KMS-11 (cell line): ENCODE measurements at regions not wholly inside any gene's neighbourhood (a gene's known extent, or its start where the extent isn't known, plus 50 kb on each side); places are given as distances from the start of the nearest gene placed in this dataset.
"Not testable (repeated sequence)": the region's sequence is repeated elsewhere in the genome, so short reads cannot be mapped to it uniquely, and the experiment has no call there.

Experiments
- H2AFZ ChIP-seq: fragments of 200-600 bp; sonication (generic); 2 replicates; pipeline ENCODE4 v1.6.1; 2016; ENCODE audit warnings: antibody characterized with exemption, mixed run types, low read depth
- H3K27ac ChIP-seq: fragments of 200-600 bp; sonication (generic); 2 replicates; pipeline ENCODE4 v1.6.1; 2016; ENCODE audit warnings: mild to moderate bottlenecking, mixed run types
- H3K27me3 ChIP-seq: fragments of 200-600 bp; sonication (generic); 2 replicates; pipeline ENCODE4 v1.6.1; 2017; ENCODE audit warnings: mild to moderate bottlenecking, low read depth, mixed run types, moderate library complexity; ENCODE audit not compliant: insufficient read depth
- H3K36me3 ChIP-seq: fragments of 200-600 bp; sonication (generic); 2 replicates; pipeline ENCODE4 v1.6.1; 2017; ENCODE audit warnings: mild to moderate bottlenecking, mixed run types; ENCODE audit not compliant: insufficient read depth
- H3K4me1 ChIP-seq: fragments of 200-600 bp; sonication (generic); 2 replicates; pipeline ENCODE4 v1.6.1; 2016; ENCODE audit warnings: mild to moderate bottlenecking, low read depth, mixed run types; ENCODE audit not compliant: poor library complexity, severe bottlenecking
- H3K4me2 ChIP-seq: fragments of 200-600 bp; sonication (generic); 2 replicates; pipeline ENCODE4 v1.7.0; 2016; ENCODE audit warnings: mild to moderate bottlenecking, mixed run types
- H3K4me3 ChIP-seq: fragments of 200-600 bp; sonication (generic); IDR thresholded peaks from 2 replicates; pipeline ENCODE4 v1.6.1; 2017; ENCODE audit warnings: low read depth, low read length, mixed read lengths; ENCODE audit not compliant: insufficient read depth
- H3K79me2 ChIP-seq: fragments of 200-600 bp; sonication (generic); 2 replicates; pipeline ENCODE4 v1.6.1; 2016; ENCODE audit warnings: low read depth, mixed run types; ENCODE audit not compliant: insufficient read depth
- H3K9ac ChIP-seq: fragments of 200-600 bp; sonication (generic); 2 replicates; pipeline ENCODE4 v1.6.1; 2016; ENCODE audit warnings: mild to moderate bottlenecking, mixed run types
- H4K20me1 ChIP-seq: fragments of 200-600 bp; sonication (generic); 2 replicates; pipeline ENCODE4 v1.6.1; 2016; ENCODE audit warnings: mild to moderate bottlenecking, mixed run types; ENCODE audit not compliant: insufficient read depth
- TF ChIP-seq, protein P1 (sequence below): fragments of 200-600 bp; sonication (generic); conservative IDR thresholded peaks from 2 replicates; pipeline ENCODE4 v1.6.1; 2017; ENCODE audit warnings: low read depth, mild to moderate bottlenecking, antibody characterized with exemption, low read length, moderate library complexity, mixed read lengths

DNA sequence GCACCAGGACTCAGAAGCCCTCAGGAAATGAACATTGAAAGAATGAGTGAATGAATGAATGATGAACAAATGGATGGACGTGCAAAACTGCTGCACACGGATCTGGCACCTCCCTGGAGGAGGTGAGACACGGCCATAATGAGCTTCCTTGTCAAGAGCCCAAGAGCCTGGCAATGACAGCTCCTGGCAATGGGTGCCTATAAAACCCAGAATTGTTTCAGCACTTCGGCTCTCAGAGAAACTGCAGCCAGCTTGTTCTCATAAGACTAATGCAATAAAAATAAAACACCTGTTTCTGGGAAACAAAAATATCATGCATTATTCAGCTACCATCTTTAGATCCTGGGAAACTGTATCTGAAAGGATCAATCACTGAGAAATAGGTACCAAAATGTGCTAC, 200.5 kb upstream of the SFSWAP start:
- no peaks in the 10 kb centered on the region for H3K79me2 ChIP-seq
- H3K9ac ChIP-seq: no peak overlapping the region
- no peaks in the 10 kb centered on the region for H4K20me1 ChIP-seq
- no peak overlapping the region for H3K27ac ChIP-seq
- no peaks in the 10 kb centered on the region for H3K36me3 ChIP-seq
- H3K4me3 ChIP-seq: no peak overlapping the region
- no peaks in the 10 kb centered on the region for H3K4me1 ChIP-seq
- no peaks in the 10 kb centered on the region for H3K27me3 ChIP-seq
- no peak overlapping the region for H3K4me2 ChIP-seq
- TF ChIP-seq, protein P1, sequence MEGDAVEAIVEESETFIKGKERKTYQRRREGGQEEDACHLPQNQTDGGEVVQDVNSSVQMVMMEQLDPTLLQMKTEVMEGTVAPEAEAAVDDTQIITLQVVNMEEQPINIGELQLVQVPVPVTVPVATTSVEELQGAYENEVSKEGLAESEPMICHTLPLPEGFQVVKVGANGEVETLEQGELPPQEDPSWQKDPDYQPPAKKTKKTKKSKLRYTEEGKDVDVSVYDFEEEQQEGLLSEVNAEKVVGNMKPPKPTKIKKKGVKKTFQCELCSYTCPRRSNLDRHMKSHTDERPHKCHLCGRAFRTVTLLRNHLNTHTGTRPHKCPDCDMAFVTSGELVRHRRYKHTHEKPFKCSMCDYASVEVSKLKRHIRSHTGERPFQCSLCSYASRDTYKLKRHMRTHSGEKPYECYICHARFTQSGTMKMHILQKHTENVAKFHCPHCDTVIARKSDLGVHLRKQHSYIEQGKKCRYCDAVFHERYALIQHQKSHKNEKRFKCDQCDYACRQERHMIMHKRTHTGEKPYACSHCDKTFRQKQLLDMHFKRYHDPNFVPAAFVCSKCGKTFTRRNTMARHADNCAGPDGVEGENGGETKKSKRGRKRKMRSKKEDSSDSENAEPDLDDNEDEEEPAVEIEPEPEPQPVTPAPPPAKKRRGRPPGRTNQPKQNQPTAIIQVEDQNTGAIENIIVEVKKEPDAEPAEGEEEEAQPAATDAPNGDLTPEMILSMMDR: no peak
- no peak overlapping the region for H2AFZ ChIP-seq

DNA sequence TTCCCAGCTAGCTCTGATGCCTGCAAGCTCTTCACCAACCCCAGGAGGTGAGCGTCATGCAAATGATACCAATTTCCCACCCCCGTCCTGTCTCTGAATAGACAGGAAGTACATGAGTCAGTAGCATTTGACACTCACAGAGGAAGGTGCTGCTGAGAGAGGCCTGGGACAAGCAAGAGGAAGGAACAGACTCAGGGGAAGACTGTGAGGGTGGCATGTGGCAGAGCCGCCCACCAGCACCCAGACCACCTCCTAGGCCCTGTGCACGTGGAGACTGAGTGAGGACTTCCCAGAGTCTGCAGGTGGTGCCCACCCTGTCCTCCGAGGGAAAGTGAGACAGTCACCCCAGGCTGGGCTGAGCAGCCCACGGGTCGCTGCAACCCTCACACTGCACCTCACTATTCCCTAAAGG, 199.5 kb upstream of the SFSWAP start:
- Histone ChIP-seq H3K79me2 (no peaks in the 10 kb centered on the region), H3K4me2 (no peak overlapping the region), H3K27me3 (no peaks in the 10 kb centered on the region), H3K4me3 (no peak overlapping the region), H2AFZ (no peak overlapping the region), H4K20me1 (no peaks in the 10 kb centered on the region), H3K9ac (no peak overlapping the region), H3K36me3 (no peaks in the 10 kb centered on the region), H3K4me1 (no peaks in the 10 kb centered on the region), H3K27ac (no peak overlapping the region)
- TF ChIP-seq, protein P1: no peak

DNA sequence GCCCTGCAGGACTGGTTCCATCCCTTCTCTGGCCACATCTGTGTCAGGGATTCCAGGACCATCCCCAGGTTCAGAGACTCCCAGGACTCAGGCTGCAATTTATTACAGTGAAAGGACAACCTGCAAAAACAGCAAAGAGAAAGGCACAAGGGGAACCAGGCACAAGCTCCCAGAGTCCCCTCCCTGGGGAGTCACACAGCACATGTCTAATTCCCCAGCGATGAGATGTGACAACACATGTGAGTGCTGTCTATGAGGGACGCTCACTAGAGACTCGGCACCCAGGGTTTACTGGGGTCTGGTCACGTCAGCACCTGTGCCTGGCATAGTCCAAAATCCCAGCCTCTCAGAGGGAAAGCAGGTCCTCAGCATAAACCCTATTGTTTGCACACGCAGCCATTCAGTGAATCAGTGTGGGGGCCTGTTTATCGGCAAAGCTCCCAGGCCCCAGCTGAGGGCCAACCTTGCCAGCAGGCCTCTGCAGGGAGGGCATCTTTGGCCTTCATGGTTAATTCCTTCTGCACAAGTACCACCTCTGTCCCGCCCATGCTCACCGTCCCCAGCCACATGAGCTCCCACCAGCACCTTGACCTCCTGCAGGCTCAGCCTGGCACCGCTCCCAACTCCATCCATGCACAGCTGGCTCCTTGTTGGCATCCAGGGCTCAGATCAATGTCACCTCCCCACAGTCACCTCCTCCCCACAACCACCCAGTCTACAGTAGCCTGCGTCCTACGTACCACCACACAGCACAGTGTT, 198.9 kb upstream of the SFSWAP start:
- TF ChIP-seq, protein P1: no peak
- Histone ChIP-seq H3K9ac (no peak overlapping the region), H3K36me3 (no peaks in the 10 kb centered on the region), H3K27ac (no peak overlapping the region), H3K4me3 (no peak overlapping the region), H3K4me1 (no peaks in the 10 kb centered on the region), H3K79me2 (no peaks in the 10 kb centered on the region), H4K20me1 (no peaks in the 10 kb centered on the region), H2AFZ (no peak overlapping the region), H3K4me2 (no peak overlapping the region), H3K27me3 (no peaks in the 10 kb centered on the region)

DNA sequence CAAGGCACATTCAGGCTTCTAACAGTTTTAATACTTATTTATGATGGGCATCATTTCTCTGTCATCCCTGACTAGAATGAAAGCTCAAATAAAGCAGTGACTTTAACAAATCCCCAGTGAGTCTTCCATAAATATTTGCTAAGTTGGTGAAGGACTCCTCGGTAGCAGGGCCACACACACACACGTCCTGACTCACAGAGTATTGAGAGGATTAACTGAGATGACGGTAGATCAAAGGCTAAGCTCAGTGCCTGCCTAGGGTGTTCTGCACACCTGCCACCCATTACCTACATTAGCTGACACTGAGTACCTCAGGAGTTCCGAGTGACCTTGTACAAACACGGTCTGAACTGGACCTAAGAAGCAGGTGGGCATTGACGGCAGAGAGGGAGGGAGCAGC, 197.3 kb upstream of the SFSWAP start:
- Histone ChIP-seq H3K9ac (no peak overlapping the region), H2AFZ (no peak overlapping the region), H3K4me3 (no peak overlapping the region), H3K4me2 (no peak overlapping the region), H3K36me3 (no peaks in the 10 kb centered on the region), H3K4me1 (no peaks in the 10 kb centered on the region), H4K20me1 (no peaks in the 10 kb centered on the region), H3K27me3 (no peaks in the 10 kb centered on the region), H3K27ac (no peak overlapping the region), H3K79me2 (no peaks in the 10 kb centered on the region)
- TF ChIP-seq, protein P1: no peak

DNA sequence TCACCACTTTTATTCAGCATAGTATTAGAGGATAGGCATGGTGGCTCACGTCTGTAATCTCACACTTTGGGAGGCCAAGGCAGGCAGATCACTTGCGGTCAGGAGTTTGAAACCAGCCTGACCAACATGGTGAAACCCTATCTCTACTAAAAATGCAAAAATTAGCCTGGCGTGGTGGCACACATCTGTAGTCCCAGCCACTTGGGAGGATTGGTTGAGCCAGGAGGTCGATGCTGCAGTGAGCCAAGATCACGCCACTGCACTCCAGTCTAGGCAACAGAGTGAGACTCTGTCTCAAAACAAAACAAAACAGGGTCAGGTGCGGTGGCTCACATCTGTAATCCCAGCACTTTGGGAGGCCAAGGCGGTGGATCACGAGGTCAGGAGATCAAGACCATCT, 190.3 kb upstream of the SFSWAP start:
- not testable (repeated sequence) for H3K27me3 ChIP-seq, H3K4me1 ChIP-seq, H3K4me3 ChIP-seq, H3K27ac ChIP-seq, H3K4me2 ChIP-seq, H3K36me3 ChIP-seq, H3K79me2 ChIP-seq, H3K9ac ChIP-seq, H2AFZ ChIP-seq, H4K20me1 ChIP-seq
